ENCODE measurements at regions not wholly inside any gene's neighbourhood (a gene's known extent, or its start where the extent isn't known, plus 50 kb on each side); places are given as distances from the start of the nearest gene placed in this dataset.
A peak's percentile ranks its signal among the peaks of the same experiment; 100 is the strongest.

- no peak overlapping the region for H3K4me3 Mint-ChIP-seq
- peaks cover 18% of the 10 kb centered on the region for H3K4me1 Mint-ChIP-seq
- CTCF ChIA-PET = no interaction called here
- no peak overlapping the region for H3K27ac Mint-ChIP-seq
- no peaks in the 10 kb centered on the region for H3K27me3 Mint-ChIP-seq (ENCODE audit: low read depth)
- POLR2A ChIA-PET = no interaction called here
- TF ChIP-seq ATF6 (CRISPR knock-in tag; IDR thresholded peaks at IDR 0.05) (no peak), ARID4B (CRISPR knock-in tag; IDR thresholded peaks at IDR 0.05; ENCODE audit: borderline replicate concordance) (no peak), MAX (CRISPR knock-in tag; IDR thresholded peaks at IDR 0.05) (no peak), ZBTB21 (CRISPR knock-in tag; IDR thresholded peaks at IDR 0.05; ENCODE audit: borderline replicate concordance) (no peak), TEAD1 (CRISPR knock-in tag; IDR thresholded peaks at IDR 0.05) (no peak), CREM (CRISPR knock-in tag; IDR thresholded peaks at IDR 0.05) (no peak), PREB (CRISPR knock-in tag; IDR thresholded peaks at IDR 0.05; ENCODE audit: borderline replicate concordance) (no peak), CREB1 (CRISPR knock-in tag; IDR thresholded peaks at IDR 0.05) (no peak), CDX4 (CRISPR knock-in tag; IDR thresholded peaks at IDR 0.05; ENCODE audit: borderline replicate concordance) (no peak)
- no peaks in the 10 kb centered on the region for H3K9me3 Mint-ChIP-seq
- no peaks in the 10 kb centered on the region for H3K36me3 Mint-ChIP-seq
- ATAC-seq (no peak), DNase-seq (ENCODE audit: low spot score) (no peak)
These were observed 459.2 kb downstream of the TSHZ3 start for GRCh38 chr19:30890033-30890432.

GRCh38 chr19:30888937-30889336, 460.3 kb downstream of the TSHZ3 start:
- H3K4me3 Mint-ChIP-seq = no peak overlapping the region
- H3K36me3 Mint-ChIP-seq = no peaks in the 10 kb centered on the region
- no peak for DNase-seq (ENCODE audit: low spot score)
- CTCF ChIA-PET = interaction anchor here (0.7 to 2.8 kb wide), 5 partner anchors 9 to 166 kb away, joined by 3 to 12 read pairs (median 4); no protein-coding TSS in a partner anchor
- POLR2A ChIA-PET = no interaction called here
- H3K27me3 Mint-ChIP-seq (ENCODE audit: low read depth) = no peaks in the 10 kb centered on the region
- H3K9me3 Mint-ChIP-seq = 0 out of 2 replicates have a peak, but pooled peaks cover 3% of the 10 kb centered on the region
- no peak overlapping the region for H3K27ac Mint-ChIP-seq
- peaks cover 8% of the 10 kb centered on the region; the same call in 1 of the 2 replicates for H3K4me1 Mint-ChIP-seq
- peak; percentile 16; the same call in 1 of the 2 replicates for ATAC-seq
- TF ChIP-seq HMGA2 (CRISPR knock-in tag; IDR thresholded peaks at IDR 0.05) (no peak), E2F1 (CRISPR knock-in tag; IDR thresholded peaks at IDR 0.05) (no peak), FOXJ3 (CRISPR knock-in tag; IDR thresholded peaks at IDR 0.05; ENCODE audit: borderline replicate concordance) (no peak), STAT6 (CRISPR knock-in tag; conservative IDR thresholded peaks at IDR 0.05; ENCODE audit: low read depth) (no peak), MYBL2 (CRISPR knock-in tag; IDR thresholded peaks at IDR 0.05) (no peak), ERG (CRISPR knock-in tag; IDR thresholded peaks at IDR 0.05) (no peak), ZNF138 (CRISPR knock-in tag; conservative IDR thresholded peaks at IDR 0.05) (no peak), ZNF263 (CRISPR knock-in tag; IDR thresholded peaks at IDR 0.05; ENCODE audit: low read depth) (no peak), ETV6 (CRISPR knock-in tag; IDR thresholded peaks at IDR 0.05) (no peak), CDX4 (CRISPR knock-in tag; IDR thresholded peaks at IDR 0.05; ENCODE audit: borderline replicate concordance) (no peak), TEAD4 (CRISPR knock-in tag; IDR thresholded peaks at IDR 0.05) (no peak)
